ENCODE measurements at regions not wholly inside any gene's neighbourhood (a gene's known extent, or its start where the extent isn't known, plus 50 kb on each side); places are given as distances from the start of the nearest gene placed in this dataset.

DNA sequence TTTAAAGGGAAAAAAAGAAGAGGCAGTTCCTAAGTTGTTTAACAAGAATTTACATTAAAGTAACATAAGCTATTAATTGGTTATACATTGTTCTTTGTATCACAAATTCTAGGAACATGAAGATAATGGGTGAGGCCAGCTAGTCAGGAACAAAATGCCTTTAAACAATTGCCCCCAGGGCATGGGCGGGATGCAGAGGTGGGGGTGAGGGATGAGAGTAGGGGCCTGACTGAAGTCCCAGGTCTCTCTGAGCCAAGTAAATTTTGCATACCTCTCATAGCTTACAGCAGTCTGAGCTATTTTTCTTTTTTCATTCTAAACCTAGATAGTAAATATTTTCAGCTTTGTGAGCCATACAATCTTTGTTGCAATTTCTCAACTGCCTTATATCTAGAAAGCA is 77.8 kb upstream of the RNU6-1 start:
- Histone ChIP-seq H3K9me3 (no peaks in the 10 kb centered on the region), H3K27me3 (no peaks in the 10 kb centered on the region), H3K27ac (peak overlapping the region in 3 of 4 donors; percentile 13 to 75 (median 22)), H3K36me3 (no peaks in the 10 kb centered on the region), H3K4me1 (peaks cover 0 to 38% (median 21%) of the 10 kb centered on the region in 3 donors), H3K4me3 (no peak overlapping the region)
- TF ChIP-seq, protein P1, sequence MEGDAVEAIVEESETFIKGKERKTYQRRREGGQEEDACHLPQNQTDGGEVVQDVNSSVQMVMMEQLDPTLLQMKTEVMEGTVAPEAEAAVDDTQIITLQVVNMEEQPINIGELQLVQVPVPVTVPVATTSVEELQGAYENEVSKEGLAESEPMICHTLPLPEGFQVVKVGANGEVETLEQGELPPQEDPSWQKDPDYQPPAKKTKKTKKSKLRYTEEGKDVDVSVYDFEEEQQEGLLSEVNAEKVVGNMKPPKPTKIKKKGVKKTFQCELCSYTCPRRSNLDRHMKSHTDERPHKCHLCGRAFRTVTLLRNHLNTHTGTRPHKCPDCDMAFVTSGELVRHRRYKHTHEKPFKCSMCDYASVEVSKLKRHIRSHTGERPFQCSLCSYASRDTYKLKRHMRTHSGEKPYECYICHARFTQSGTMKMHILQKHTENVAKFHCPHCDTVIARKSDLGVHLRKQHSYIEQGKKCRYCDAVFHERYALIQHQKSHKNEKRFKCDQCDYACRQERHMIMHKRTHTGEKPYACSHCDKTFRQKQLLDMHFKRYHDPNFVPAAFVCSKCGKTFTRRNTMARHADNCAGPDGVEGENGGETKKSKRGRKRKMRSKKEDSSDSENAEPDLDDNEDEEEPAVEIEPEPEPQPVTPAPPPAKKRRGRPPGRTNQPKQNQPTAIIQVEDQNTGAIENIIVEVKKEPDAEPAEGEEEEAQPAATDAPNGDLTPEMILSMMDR (IDR thresholded peaks at IDR 0.05): no peak
- no peak for TF ChIP-seq POLR2A (IDR thresholded peaks at IDR 0.05)
- intact Hi-C loops (cut with DNase I): no loop called here
- WGBS, 2 donors: 46 to 93% methylated on average over 1 of the region's 1 CpG
- no peak for DNase-seq

DNA sequence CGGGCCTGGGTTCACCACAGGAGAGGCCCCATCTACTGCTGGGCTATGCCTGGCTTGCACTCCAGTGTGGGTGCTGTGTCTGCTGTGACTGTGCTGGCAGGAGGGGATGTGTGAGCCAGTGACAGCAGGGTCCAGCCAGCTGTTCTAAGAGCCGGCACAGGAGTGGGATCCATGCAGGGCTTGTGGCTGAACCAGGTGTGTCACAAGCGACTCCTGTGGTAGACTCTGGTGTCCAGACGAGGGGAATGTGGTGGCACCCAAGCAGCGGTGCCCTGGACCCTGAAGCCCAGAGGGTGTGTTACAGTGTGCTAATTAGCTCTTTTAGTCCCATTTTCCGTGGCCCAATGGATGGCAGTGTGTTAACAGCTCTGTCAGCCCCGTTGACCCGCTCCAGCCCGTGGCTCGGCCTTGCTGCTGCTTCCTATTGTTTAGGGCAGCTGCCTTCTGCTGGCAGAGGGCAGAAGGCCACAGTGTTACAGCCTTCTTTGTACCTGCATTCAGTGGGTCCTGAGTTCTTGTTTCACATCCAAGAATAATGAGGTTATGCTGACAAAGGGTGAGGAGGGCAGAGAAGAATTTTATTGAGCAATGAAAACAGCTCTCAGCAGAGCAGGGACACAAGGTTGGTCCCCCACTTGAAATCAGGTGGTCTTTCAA is 78.5 kb upstream of the RNU6-1 start:
- no peak for TF ChIP-seq POLR2A (IDR thresholded peaks at IDR 0.05)
- TF ChIP-seq, protein P1 (IDR thresholded peaks at IDR 0.05): no peak
- H3K27ac ChIP-seq: peak overlapping the region in 3 of 4 donors; percentile 13 to 75 (median 42)
- intact Hi-C loops (cut with DNase I): no loop called here
- H3K4me1 ChIP-seq: peaks cover 0 to 38% (median 21%) of the 10 kb centered on the region in 3 donors
- no peaks in the 10 kb centered on the region for H3K36me3 ChIP-seq
- 95 to 100% methylated on average over 4 to 8 of the region's 10 CpGs for WGBS, 2 donors
- no peak overlapping the region for H3K4me3 ChIP-seq
- no peaks in the 10 kb centered on the region for H3K27me3 ChIP-seq
- no peak for DNase-seq
- no peaks in the 10 kb centered on the region for H3K9me3 ChIP-seq

DNA sequence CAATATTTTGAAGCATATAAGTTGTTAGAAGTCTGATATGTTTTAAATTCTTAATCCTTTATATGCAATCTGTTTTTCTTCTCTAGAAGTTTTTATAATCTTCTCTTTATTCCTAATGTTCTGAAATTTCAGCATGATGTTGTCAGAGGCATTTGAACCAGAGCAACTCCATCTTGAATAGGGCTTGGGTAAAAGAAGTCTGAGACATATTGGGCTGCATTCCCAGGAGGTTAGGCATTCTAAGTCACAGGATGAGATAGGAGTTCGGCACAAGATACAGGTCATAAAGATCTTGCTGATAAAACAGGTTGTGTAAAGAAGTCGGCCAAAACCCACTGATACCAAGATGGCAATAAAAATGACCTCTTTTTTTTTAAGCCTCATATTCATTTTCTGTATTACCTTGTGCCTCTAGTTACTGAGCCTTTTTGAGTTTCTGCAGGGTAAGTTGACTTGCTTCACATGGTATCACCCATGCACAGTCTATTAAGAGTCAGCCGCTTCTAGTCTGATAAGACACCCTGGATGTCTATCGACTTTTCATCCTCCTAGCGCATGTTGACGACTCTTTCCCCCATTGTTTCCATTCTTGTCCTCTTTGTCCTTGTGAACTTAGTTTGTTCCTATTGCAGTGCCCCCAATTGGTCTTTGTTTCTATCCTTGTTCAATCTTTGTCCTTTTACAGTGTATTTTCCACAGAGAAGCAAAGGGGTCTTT is 80.8 kb upstream of the RNU6-1 start:
- Histone ChIP-seq H3K27me3 (no peaks in the 10 kb centered on the region), H3K9me3 (no peaks in the 10 kb centered on the region), H3K4me3 (no peak overlapping the region), H3K27ac (no peak overlapping the region), H3K4me1 (peaks cover 0 to 33% (median 13%) of the 10 kb centered on the region in 3 donors), H3K36me3 (no peaks in the 10 kb centered on the region)
- WGBS, 2 donors: 92 to 95% methylated on average over 6 of the region's 6 CpGs
- TF ChIP-seq POLR2A (IDR thresholded peaks at IDR 0.05): no peak
- TF ChIP-seq, protein P1 (IDR thresholded peaks at IDR 0.05): no peak
- no peak for DNase-seq
- intact Hi-C loops (cut with DNase I): no loop called here

DNA sequence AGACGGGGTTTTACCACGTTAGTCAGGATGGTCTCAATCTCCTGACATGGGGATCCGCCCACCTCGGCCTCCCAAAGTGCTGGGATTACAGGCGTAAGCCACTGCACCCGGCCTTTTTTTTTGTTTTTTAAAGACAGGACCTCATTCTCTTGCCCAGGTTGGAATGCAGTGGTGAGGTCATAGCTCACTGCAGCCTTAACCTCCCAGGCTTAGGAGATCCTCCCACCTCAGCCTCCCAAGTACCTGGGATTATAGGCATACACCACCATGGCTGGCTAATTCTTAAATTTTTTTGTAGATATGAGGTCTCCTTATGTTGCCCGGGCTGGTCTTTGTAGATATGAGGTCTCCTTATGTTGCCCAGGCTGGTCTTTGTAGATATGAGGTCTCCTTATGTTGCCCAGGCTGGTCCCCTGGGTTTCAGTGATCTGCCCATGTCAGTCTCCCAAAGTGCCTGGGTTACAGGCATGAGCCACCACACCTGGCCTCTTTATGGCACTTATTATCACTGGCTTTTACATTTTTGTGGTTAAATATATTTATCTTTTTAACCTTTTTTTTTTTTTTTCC is 82.3 kb upstream of the RNU6-1 start:
- no peak for DNase-seq

More for the DNA sequence above, 82.3 kb upstream of the RNU6-1 start:
- TF ChIP-seq, protein P1 (IDR thresholded peaks at IDR 0.05): no peak
- no peak for TF ChIP-seq POLR2A (IDR thresholded peaks at IDR 0.05)
- H3K36me3 ChIP-seq: no peaks in the 10 kb centered on the region
- no peaks in the 10 kb centered on the region for H3K9me3 ChIP-seq
- intact Hi-C loops (cut with DNase I): no loop called here
- H3K4me1 ChIP-seq: peaks cover 0 to 17% (median 5%) of the 10 kb centered on the region in 3 donors
- H3K4me3 ChIP-seq: no peak overlapping the region
- WGBS, 2 donors: 79 to 90% methylated on average over 2 of the region's 7 CpGs
- H3K27ac ChIP-seq: no peak overlapping the region
- no peaks in the 10 kb centered on the region for H3K27me3 ChIP-seq

All from esophagus squamous epithelium (tissue), 5 donors.